Upper lobe of left lung (tissue), 4 donors: ENCODE measurements at regions not wholly inside any gene's neighbourhood (a gene's known extent, or its start where the extent isn't known, plus 50 kb on each side); places are given as distances from the start of the nearest gene placed in this dataset.

ENCODE experiments used
- EP300 ChIP-seq, 4 donors: sonication (generic); formaldehyde crosslinking; IDR thresholded peaks; one replicate each; pipeline ENCODE4 v1.5.1; 2017; ENCODE audit warnings: antibody characterized with exemption in 4 of 4, control low read depth in 2 of 4
- POLR2A ChIP-seq, 4 donors: fragments of 450-650 bp; IDR thresholded peaks; one replicate each; pipeline ENCODE4 v1.5.1; 2016 to 2017; ENCODE audit warnings: antibody characterized with exemption in 4 of 4, mild to moderate bottlenecking in 2 of 4
- POLR2AphosphoS5 ChIP-seq, 2 donors: sonication (generic); formaldehyde crosslinking; IDR thresholded peaks; one replicate each; pipeline ENCODE4 v1.5.1; 2017; ENCODE audit warnings: antibody characterized with exemption in 2 of 2
- TF ChIP-seq, protein P1 (sequence below), 6 experiments: fragments of 450-650 bp in 4 of 6; fragments of 200-600 bp in 2 of 6; sonication (generic) in 2 of 6; IDR thresholded peaks; one replicate each; pipeline ENCODE4 v1.5.1; 2016 to 2019; ENCODE audit warnings: antibody characterized with exemption in 6 of 6

DNA sequence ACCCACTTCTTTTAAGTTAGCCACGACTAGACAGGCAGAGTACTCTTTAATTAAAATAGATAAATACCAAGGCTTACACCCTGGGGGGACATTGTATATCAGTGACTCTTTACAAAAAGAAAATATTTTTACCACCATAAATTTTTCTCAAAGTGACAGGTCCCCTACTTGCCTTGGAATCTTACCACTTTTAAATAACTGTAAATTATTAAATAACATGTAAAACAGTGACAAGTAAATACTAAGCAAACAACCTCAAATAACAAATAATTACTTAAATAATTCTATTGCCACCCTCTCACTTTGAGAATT lies 116.3 kb downstream of the OGFRL1 start:
- TF ChIP-seq, protein P1, sequence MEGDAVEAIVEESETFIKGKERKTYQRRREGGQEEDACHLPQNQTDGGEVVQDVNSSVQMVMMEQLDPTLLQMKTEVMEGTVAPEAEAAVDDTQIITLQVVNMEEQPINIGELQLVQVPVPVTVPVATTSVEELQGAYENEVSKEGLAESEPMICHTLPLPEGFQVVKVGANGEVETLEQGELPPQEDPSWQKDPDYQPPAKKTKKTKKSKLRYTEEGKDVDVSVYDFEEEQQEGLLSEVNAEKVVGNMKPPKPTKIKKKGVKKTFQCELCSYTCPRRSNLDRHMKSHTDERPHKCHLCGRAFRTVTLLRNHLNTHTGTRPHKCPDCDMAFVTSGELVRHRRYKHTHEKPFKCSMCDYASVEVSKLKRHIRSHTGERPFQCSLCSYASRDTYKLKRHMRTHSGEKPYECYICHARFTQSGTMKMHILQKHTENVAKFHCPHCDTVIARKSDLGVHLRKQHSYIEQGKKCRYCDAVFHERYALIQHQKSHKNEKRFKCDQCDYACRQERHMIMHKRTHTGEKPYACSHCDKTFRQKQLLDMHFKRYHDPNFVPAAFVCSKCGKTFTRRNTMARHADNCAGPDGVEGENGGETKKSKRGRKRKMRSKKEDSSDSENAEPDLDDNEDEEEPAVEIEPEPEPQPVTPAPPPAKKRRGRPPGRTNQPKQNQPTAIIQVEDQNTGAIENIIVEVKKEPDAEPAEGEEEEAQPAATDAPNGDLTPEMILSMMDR (IDR thresholded peaks at IDR 0.05): no peak
- TF ChIP-seq POLR2A (IDR thresholded peaks at IDR 0.05) (no peak), POLR2AphosphoS5 (IDR thresholded peaks at IDR 0.05) (no peak), EP300 (IDR thresholded peaks at IDR 0.05) (no peak)
